NCI-H128 (cell line): ENCODE measurements at regions not wholly inside any gene's neighbourhood (a gene's known extent, or its start where the extent isn't known, plus 50 kb on each side); places are given as distances from the start of the nearest gene placed in this dataset.
"Not testable (repeated sequence)": the region's sequence is repeated elsewhere in the genome, so short reads cannot be mapped to it uniquely, and the experiment has no call there.

Source experiments
- DNase-seq: peaks from one replicate; lab custom pipeline; 2025; ENCODE audit not compliant: unreplicated experiment; lab: John Stamatoyannopoulos, UW

DNA sequence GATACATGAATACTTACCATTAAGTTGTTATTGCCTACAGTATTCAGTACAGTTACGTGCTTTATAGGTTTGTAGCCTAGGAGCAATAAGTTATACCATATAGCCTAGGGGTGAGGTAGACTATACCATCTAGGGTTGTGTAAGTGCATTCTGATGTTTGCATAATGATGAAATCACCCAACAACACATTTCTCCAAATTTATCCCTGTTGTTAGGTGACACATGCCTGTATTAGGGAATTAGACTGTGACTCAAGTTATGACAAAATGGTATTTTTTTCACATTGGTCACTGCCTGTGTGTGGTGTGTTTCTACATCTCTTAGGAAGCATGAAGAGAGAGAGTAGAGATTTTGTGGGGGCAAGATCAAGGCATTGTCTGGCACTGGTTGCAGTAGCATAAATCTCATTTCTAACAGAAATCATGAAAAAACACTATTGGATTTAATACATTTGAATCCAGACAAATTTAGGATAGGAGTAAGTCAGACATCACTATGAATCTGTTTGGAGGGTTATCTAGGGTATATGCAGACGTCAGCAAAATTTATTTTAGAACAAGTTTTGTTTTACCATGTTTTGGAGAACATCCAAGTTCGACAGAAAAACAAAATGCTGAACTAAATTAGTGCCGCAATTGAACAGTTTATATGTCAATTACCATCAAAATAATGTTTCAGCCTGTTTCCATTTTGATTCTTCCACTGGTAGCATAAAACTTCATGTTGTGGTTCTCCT lies 332.1 kb downstream of the LMO7 start:
- DNase-seq, result no peak

DNA sequence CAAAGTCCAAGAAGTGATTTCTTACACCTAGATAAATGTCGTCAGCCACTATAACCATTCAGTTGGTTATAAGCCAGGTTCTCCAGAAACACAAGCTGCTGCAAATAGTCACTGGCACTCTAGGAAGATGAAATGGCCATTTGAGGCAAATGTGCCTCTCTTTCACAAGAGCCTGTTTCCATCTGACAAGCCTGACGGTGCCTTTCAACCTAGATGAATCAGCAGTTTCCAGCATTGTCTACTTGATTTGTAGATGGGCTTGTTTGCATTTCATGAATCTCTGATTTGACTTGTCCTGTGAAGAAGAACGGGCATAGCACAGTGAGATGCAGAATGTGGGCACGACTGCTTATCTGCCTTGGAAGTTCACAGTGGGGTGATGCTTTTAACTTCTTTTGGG lies 327.2 kb downstream of the LMO7 start:
- no peak for DNase-seq

DNA sequence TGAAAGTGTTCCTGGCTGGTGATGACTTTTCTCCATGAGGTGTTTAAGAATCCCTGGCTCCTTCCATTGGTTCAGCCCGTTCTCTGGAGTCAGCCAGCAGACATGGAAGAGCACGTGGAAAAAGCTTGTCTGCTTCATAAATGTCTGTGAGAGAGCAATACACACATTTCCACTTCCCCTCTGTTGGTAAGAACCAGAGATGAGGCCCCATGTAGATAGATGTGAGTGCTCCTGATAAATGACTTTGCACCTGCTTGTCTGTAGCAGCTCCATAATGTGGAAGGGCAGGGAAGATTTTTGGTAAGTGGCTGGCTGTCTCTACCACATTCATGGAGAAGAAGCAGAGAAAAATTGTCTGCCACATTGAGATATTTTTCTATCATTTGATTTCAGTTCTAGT lies 325.8 kb downstream of the LMO7 start:
- no peak for DNase-seq

DNA sequence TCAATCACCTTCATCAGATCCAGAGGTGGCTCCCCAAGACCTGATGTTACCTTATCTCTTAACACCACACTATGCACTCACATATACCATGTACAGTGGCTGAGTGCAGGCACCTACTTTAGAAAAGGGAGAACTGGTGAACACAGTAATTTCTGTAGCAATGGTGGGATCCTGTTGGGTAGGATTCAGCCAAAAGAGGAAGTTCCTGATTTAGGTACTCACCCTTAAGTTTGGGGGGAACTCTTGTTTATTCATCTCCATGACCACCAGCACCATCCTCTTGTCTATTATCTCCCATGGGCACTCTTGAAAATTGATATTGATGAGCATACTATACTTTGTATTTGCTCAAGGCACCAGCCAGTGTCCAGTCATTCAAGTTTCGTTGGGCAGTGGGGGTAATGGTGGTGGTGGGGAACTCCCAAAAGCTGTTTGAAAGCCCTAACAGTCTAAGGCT lies 324.4 kb downstream of the LMO7 start:
- DNase-seq, result no peak

DNA sequence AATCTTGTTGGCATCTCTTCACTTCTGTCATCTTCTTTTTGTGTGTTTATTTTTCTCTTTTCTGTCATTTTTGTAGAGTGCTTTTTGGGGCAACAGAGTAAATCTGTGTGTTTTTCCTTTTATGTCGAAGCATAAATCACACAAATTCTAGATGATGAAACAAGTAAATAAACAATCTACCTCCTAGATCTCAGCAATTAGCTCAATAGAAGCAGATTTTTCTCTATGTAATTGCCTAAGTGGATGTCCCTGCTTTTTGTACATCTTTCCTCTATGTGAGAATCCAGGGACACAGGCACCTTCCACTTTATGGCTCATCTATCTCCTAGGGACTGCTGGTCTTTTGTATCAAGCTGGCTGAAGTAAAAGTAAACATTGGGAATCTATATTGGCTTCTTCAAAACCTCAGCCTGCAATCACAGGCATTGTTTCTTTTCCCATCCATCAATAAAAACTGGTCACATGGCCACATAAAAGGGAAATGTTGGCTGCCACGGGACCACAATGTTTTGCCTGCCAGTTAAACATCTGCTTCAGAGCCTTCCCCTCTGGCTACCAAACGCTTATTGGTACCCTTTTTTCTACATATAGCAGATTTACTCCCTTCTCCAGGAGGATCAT lies 323.8 kb downstream of the LMO7 start:
- no peak for DNase-seq

DNA sequence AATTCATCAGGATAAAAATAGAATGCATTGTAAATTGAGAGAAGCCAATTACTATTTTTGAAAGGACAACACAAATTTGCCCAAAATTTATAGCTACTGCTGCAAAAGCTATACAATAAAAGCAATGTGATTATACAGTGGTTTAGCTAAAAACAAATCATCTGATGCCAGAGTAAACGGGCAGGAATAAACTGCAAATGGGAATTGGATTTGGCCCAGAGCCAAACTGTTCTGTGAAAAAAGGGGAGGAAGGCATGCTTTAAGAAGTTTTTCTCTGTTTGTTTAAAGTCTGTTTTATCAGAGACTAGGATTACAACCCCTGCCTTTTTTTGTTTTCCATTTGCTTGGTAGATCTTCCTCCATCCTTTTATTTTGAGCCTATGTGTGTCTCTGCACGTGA lies 317.5 kb downstream of the LMO7 start:
- DNase-seq, result not testable (repeated sequence)

DNA sequence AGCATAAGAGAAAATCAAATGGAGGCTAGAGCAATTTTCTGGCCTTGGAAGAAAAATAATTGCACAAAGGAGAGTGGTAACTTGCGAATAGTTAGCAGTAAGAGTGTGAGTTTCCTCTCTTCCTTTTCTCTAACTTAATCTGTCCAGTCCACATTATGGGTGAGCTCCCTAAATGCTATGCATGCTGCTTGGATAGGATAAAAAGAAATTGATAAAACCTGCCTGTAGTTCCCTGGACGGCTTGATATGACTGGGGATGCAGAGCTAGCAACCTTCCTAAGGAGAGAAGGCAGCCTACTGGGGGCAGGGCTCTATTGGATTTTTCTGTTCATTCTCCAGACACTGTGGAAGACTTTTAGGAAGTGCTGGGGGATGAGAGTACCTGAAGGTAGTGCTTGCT lies 311.3 kb downstream of the LMO7 start:
- DNase-seq, result no peak

DNA sequence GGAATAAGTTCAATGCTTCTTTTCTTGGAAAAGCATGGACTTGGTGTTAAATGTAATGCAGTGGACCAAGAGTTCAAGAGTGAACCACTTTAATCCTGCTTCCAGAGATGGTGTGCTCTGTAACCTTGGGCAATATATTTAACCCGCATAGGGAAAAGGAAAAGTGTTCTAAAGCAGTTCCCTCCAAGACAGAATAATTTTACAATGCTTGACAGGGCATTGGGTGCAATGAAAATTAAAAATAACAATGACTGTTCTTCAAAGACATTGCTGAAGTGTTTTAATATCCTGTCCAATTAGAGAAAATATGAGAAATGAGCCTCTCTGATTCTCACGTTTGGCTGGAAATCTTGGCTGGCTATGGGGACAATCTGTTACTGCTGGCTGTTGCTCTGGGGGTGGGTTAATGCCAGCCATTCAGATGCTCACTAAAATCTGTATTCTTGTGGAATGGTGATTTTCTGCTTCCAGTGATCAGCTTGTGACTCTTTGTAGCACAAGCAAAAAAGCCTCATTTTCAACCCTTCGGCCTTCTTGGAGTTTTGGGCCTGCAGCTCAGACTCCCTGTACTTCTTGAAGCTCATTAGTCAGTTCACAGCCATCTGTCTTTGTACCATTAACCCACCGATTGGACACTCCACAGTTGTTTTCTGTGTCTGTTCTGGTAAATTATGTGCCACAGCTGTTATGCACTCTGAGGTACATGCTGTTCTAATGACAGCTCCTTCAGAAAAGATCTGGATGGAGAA lies 310.6 kb downstream of the LMO7 start:
- no peak for DNase-seq

DNA sequence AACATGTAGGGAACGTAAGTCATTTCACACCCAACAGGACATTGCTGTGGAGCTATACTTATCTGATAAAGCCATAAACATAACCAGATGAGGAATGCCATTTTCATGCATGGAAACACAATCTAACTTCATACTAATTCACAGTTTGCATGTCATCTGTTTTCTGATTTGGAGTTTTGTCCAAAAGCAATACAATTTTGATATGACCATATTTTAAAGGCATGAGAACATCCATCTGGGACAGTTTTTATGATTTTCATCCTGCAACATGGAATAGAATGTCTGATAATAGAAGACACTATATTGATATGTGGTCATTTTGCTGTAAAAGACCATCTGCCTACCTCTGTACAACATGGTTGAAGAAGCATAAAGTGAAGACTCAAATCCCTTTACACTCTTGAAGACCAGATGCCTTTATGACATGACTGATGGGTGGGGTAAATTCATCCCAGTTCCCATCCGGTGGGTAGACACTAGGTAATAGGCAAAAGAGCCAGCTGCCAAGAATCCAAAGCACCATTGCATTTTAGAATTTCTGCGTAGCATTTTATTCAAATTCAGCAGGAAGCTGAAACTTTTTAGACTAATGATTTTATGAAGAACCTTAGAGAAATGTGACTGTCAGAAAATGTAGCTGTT lies 309.8 kb downstream of the LMO7 start:
- no peak for DNase-seq

DNA sequence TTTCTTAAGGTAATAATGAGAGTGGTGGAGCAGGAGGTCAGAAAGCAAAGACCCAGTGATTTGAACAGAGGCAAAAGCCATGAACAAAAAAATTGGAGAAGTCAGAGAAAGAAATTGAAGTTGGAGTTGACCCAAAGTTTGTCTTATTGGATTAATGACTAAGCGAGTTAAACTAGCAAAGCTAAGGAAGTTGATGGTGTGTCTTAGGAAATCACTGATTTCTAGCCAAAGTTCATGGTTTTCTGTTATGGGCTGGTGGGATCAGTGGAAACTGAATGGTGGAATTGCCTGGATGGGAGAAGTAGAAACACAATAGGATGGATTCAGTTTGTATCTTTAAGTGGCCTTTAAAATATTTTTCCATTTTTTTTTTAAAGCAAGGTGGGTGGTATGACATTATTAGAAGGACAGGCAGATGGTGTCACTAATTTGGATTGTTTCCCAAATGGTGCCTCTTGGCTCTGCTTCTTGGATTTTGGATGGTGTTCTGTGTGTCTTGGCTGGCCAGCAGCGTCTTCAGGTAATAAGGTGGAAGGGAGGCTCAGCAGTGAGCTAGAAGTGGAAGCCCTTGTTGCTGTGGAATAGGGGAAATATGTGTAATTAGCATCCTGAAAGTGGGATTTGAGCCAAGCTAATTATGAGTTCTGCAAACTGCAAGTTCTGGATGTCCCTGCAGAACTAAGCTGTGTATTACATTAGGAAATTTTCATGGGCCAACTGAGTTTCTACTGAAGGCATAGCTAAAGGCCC lies 302.9 kb downstream of the LMO7 start:
- DNase-seq, result no peak

DNA sequence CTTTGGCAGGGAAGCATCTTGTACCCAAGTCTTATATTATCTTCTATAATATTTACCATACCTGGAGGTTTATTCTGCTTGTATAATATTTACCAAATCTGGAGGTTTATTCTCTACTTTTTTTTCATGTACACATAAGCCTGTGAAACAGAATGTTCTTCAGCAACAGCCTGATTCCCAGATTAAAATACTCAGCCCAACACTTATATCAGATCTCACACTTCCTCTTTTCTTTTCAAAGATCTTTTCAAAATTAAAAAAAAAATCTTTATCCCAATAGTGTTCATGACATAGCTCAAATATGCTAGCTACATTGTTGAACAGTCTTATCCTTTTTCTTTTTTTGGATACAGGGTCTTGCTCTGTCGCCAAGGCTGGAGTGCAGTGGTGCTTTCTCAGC lies 300.7 kb downstream of the LMO7 start:
- DNase-seq, result no peak

DNA sequence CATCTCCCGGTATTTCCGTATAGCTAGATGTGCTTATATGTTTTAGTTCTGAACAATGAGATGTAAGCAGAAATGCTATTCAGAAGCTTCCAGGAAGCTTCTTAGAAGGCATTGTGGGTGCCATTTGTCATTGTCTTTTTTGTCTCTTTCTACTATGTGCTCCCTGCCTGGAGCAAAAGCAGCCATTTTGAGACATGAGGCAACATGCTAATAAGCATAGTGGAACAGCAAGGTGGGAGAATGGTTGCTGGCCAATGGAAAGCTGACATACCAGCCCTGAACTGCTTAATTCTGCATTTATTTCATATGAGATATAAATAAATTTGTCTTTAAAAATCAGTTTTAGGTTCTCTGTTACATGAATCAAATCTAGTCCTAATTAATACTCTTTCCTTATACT lies 299.7 kb downstream of the LMO7 start:
- no peak for DNase-seq

DNA sequence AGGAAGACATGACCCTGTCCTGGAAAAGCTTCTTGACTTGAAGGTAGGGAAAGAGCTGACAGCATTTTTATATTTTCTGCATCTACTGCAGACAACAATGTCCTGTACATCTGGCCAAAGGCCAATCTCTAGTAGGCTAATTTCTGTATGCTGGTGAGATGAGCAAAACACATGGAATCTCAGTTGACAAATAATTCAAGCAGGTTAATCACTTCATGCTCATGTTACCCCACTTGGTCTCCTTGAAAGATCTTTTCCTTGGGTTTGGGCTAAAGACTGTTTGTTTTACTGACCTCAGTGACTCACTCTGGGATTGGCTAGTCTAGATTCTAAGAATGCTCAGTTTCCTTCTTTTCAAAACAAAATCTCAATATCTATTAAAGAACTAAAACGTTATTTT lies 298.8 kb downstream of the LMO7 start:
- no peak for DNase-seq

DNA sequence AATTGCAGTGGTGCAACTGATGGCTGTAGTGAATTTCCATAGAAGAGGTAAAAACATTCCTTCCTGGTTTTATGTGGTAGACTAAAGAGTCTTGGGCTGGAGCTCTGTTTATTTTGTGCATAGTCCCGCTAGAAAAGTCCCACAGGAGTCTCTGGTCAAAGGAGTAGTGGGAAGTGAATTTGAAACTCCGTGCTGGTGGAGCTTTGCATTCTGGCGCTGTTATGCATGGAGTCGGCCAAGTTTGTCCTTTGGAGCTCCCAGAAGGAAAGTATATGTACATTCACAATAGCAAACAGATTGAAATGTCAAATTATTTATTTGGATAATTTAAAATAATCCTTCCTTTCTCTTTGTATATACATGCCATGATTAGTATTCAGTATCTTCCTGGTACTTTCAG lies 296.5 kb downstream of the LMO7 start:
- DNase-seq, result no peak

DNA sequence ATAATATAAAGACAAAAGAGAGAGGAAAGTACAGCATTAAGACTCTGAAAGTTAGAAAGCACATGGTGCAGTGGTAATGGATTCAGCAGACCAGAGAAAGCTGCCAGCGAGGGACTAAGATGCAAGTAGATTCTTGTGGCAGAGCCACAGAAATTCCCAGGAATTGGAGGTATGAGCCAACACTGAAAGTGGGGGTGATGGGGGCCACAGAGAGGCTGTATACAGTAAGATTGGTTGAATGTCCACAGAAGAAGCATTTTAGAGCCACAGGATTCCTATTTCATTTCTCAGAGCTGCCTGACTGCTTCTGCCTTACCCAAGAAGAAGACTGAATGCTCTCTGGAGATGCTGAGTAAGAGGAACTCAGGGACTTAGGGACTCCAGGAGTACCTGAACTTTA lies 295.0 kb downstream of the LMO7 start:
- no peak for DNase-seq

DNA sequence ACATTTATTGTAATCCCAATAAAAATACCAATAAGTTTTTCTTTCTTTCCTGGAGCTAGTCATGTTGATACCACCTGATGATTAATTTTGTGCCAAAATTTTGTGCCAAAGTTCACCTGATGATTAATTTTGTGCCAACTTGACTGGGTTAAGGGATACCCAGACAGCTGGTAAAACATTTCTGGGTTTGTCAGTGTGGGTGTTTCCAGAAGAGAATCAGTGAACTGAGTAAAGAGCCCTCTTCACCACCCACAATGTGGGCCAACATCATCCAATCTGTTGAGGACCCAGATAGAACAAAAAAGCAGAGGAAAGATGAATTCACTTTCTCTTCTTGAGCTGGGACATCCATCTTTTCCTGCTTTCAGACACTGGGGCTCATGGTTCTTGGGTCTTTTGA lies 292.9 kb downstream of the LMO7 start:
- no peak for DNase-seq

DNA sequence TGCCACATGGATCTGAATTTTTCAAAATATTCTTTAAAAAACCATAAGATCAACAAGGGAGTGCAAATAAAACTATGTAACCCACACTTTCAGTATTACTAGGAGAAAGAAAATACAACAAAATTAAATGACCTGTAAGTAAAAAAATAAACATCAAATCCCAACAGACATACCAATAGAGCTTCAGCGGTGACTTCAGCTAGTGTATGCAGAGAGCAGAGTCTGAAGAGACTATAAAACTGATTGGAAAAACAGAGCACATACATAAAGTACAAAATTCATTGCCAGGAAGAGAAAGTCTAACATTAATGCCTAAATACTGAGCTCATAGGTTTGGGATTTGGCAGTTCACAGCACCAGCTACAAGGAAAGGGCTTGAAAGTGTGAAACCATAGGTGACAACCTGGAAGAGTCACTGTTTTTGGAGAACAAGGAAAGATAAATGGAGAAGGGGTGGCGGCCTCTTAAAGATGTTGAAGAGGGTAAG lies 291.1 kb downstream of the LMO7 start:
- DNase-seq, result no peak

DNA sequence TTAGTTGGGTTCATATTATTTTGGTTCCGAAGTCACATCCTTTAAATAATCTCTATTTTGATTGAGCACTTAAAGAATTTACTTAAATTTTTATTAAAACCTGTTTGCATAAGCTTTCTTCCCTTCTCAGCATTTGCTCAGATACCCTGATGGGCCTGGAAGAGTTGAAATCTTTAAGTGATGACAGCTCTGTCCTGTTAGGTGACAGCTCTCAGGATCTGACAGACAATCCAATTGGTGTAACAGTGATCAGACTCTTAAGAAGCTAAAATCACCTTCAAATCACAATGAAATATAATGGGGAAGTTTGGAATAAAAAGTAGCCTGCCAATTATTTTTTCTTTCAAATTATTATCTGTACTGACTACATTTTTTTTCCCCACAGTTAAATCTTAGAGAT lies 284.4 kb downstream of the LMO7 start:
- no peak for DNase-seq

DNA sequence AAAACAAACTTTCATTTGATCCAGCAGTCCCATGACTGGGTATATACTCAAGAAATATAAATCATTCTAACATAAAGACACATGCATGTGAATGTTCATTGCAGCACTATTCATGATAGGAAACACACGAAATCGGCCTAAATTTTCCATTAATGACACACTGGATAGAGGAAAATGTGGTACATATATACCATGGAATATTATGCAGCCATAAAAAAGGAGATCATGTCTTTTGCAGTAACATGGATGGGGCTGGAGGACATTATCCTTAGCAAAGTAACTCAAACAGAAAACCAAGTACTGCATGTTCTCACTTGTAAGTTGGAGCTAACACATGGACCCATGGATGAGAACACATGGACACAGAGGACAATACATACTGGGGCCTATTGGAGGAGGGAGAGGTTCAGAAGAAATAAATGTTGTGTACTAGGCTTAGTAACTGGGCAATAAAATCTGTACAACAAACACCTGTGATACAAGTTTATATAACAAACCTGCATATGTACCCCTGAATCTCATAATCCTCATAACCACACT lies 283.6 kb downstream of the LMO7 start:
- no peak for DNase-seq

DNA sequence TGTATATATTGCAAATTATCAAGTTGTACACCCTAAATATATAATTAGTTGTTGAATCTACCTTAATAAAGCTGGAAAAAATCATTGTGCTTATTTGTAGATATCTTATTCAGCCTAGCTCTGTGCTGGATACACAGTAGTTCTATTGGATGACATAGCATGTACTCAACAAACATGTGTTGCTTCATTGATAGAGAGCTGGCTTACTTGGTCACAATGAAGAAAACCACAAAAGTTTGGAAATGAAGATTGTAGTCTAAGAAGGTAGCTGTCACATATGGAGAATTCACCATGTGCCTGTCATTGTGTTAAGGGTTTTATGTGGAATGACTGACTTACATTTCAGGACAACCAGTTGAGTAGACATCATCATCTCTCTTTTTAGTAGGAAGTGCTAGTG lies 278.9 kb downstream of the LMO7 start:
- DNase-seq, result no peak

DNA sequence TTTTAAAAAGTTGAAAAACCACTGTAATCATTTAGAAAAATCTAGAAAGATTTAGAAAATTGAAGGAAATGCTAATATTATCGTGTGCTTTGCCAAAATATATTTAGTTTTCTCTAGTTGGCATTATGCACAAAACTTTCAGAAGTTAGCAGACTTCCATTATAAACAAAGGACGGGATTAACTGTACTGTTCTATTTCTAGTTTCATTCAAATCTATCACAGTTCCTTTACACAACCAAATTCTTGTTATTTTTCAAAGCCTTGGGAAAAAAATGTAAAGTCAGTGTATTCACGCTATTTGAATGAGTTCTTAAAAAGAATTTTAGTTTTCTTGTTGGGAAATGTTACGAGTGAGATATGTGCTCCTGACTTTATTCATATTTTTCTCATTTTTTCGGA lies 277.8 kb downstream of the LMO7 start:
- DNase-seq, result no peak
